H1 (cell line): ENCODE measurements at regions not wholly inside any gene's neighbourhood (a gene's known extent, or its start where the extent isn't known, plus 50 kb on each side); places are given as distances from the start of the nearest gene placed in this dataset.

Experiments used
- BCL11A ChIP-seq, 2 experiments: IDR thresholded peaks; one replicate each; pipeline ENCODE4 v1.6.1; 2011; ENCODE audit warnings: low read depth in 2 of 2, low read length in 2 of 2, mild to moderate bottlenecking in 2 of 2
- BRCA1 ChIP-seq: IDR thresholded peaks from 2 replicates; pipeline ENCODE4 v1.6.1; 2012; ENCODE audit warnings: low read depth, low read length, improper control_type of control experiment
- CEBPB ChIP-seq: IDR thresholded peaks from 2 replicates; pipeline ENCODE4 v1.6.1; 2012; ENCODE audit warnings: low read depth, low read length
- CTCF ChIP-seq, 3 experiments: IDR thresholded peaks; 1 replicate in 2 of 3; 2 replicates in 1 of 3; pipeline versions ENCODE4 v1.5.1 to v1.6.1; 2011; ENCODE audit warnings: low read length in 3 of 3, mild to moderate bottlenecking in 3 of 3, inconsistent platforms in 2 of 3, low read depth in 1 of 3, moderate library complexity in 1 of 3; ENCODE audit not compliant: insufficient read depth in 1 of 3; ENCODE audit errors: control extremely low read depth in 1 of 3
- EP300 ChIP-seq, 2 experiments: IDR thresholded peaks; 1 replicate in 1 of 2; 2 replicates in 1 of 2; pipeline ENCODE4 v1.6.1; 2011 to 2012; ENCODE audit warnings: low read depth in 2 of 2, low read length in 2 of 2, mild to moderate bottlenecking in 2 of 2, borderline replicate concordance in 1 of 2, inconsistent platforms in 1 of 2, moderate library complexity in 1 of 2
- EZH2 ChIP-seq: fragments of 200-600 bp; sonication (generic); IDR thresholded peaks from 2 replicates; pipeline ENCODE4 v1.7.1; 2012; ENCODE audit warnings: low read depth, mild to moderate bottlenecking, moderate library complexity, low read length, inconsistent platforms; ENCODE audit not compliant: severe bottlenecking
- JUN ChIP-seq: IDR thresholded peaks from 2 replicates; pipeline ENCODE4 v1.6.1; 2011; ENCODE audit warnings: low read depth, mild to moderate bottlenecking, improper control_type of control experiment, low read length
- KDM1A ChIP-seq: fragments of 200-600, 300-600 bp; sonication (generic); IDR thresholded peaks from 2 replicates; pipeline ENCODE4 v1.7.1; 2016; ENCODE audit warnings: mild to moderate bottlenecking, low read length, borderline replicate concordance
- POLR2A ChIP-seq, 2 experiments: IDR thresholded peaks; 1 replicate in 1 of 2; 2 replicates in 1 of 2; pipeline ENCODE4 v1.6.1; 2011; ENCODE audit warnings: low read depth in 2 of 2, low read length in 2 of 2, mild to moderate bottlenecking in 2 of 2; ENCODE audit errors: control extremely low read depth in 1 of 2
- POLR2AphosphoS5 ChIP-seq: IDR thresholded peaks from 2 replicates; pipeline ENCODE4 v1.6.1; 2011; ENCODE audit warnings: low read depth, low read length
- SUZ12 ChIP-seq: fragments of 200-600 bp; sonication (generic); IDR thresholded peaks from 2 replicates; pipeline ENCODE4 v1.6.1; 2012; ENCODE audit warnings: mild to moderate bottlenecking, inconsistent platforms, low read length, moderate library complexity, mixed read lengths
- TAF1 ChIP-seq: IDR thresholded peaks from 2 replicates; pipeline ENCODE4 v1.6.1; 2011; ENCODE audit warnings: mild to moderate bottlenecking, low read depth, low read length
- YY1 ChIP-seq: IDR thresholded peaks from 2 replicates; pipeline ENCODE4 v1.6.1; 2011; ENCODE audit warnings: low read depth, mild to moderate bottlenecking, low read length
- TF ChIP-seq, protein P1 (sequence below): IDR thresholded peaks from 2 replicates; pipeline ENCODE4 v1.6.1; 2012; ENCODE audit warnings: inconsistent platforms

DNA sequence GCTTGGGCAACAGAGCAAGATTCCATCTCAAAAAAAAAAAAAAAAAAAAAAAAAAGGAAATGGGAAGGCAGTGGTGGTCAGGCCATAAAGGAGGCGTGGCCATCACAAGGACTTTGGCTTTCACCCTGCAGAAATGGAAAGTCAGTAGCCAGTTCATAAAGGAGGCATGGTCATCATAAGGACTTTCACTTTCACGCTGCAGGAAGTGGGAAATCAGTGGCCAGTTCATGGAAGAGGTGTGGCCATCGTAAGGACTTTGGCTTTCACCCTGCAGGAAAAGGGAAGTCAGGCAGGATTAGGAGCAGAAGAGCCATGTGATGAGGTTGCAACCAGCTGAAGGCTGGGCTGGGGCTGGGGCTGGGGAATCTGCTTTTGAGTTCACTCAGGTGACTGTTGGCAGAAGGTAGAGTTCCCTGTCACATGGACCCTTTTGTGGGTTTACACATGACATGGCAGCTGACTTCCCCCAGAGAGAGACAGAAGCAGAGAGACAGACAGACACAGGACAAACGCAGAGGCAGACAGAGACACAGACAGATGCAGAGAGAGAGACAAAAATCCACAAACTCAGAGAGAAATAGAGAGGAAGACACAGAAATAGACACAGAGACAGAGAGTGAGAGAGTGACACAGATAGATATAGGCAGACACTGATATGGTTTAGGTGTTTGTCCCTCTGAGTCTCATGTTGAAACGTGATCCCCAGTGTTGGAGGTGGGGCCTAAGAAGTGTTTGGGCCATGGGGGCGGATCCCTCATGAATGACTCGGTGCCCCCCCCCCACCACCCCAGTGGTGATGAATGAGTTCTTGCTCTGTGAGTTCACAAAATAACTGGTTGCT, 263.9 kb upstream of the KAZN start:
- TF ChIP-seq EZH2 (no peak), CTCF (IDR thresholded peaks at IDR 0.05; ENCODE audit: control extremely low read depth in 1 of 3, insufficient read depth in 1 of 3, low read depth in 1 of 3, low read length in 3 of 3) (no peak), POLR2AphosphoS5 (no peak), CEBPB (no peak), TAF1 (no peak), BRCA1 (no peak), BCL11A (IDR thresholded peaks at IDR 0.05; ENCODE audit: low read depth in 2 of 2, low read length in 2 of 2) (no peak), POLR2A (IDR thresholded peaks at IDR 0.05; ENCODE audit: control extremely low read depth in 1 of 2, low read depth in 2 of 2, low read length in 2 of 2) (no peak), JUN (no peak), SUZ12 (no peak), KDM1A (no peak), EP300 (IDR thresholded peaks at IDR 0.05; ENCODE audit: borderline replicate concordance in 1 of 2, low read depth in 2 of 2, low read length in 2 of 2) (no peak), YY1 (no peak)
- TF ChIP-seq, protein P1, sequence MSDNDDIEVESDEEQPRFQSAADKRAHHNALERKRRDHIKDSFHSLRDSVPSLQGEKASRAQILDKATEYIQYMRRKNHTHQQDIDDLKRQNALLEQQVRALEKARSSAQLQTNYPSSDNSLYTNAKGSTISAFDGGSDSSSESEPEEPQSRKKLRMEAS: no peak
